ENCODE measurements at regions not wholly inside any gene's neighbourhood (a gene's known extent, or its start where the extent isn't known, plus 50 kb on each side); places are given as distances from the start of the nearest gene placed in this dataset.

GRCh38 chr6:105639124-105639523 lies 236.2 kb upstream of the PREP start:
- FAIRE-seq (no peak), DNase-seq (ENCODE audit: insufficient read length, low spot score) (no peak)

GRCh38 chr6:105633814-105634213 lies 230.9 kb upstream of the PREP start:
- FAIRE-seq (no peak), DNase-seq (ENCODE audit: insufficient read length, low spot score) (no peak)

- no peak for FAIRE-seq
- DNase-seq (ENCODE audit: insufficient read length, low spot score) = no peak
Measured at GRCh38 chr6:105628156-105628860, 225.4 kb upstream of the PREP start.

- FAIRE-seq (peak; percentile 64), DNase-seq (ENCODE audit: insufficient read length, low spot score) (no peak)
Measured at GRCh38 chr6:105626295-105627158, 223.6 kb upstream of the PREP start.

- FAIRE-seq (no peak), DNase-seq (ENCODE audit: insufficient read length, low spot score) (no peak)
Measured at GRCh38 chr6:105624021-105624420, 221.1 kb upstream of the PREP start.

- DNase-seq (ENCODE audit: insufficient read length, low spot score) (no peak), FAIRE-seq (no peak)
Measured at GRCh38 chr6:105622226-105622625, 219.3 kb upstream of the PREP start.

- DNase-seq (ENCODE audit: insufficient read length, low spot score) (no peak), FAIRE-seq (no peak)
Measured at GRCh38 chr6:105621564-105622175, 218.8 kb upstream of the PREP start.

- FAIRE-seq (no peak), DNase-seq (ENCODE audit: insufficient read length, low spot score) (no peak)
Measured at GRCh38 chr6:105620878-105621277, 218.0 kb upstream of the PREP start.

- FAIRE-seq = no peak
- no peak for DNase-seq (ENCODE audit: insufficient read length, low spot score)
Measured at GRCh38 chr6:105619971-105620741, 217.3 kb upstream of the PREP start.

- FAIRE-seq (no peak), DNase-seq (ENCODE audit: insufficient read length, low spot score) (no peak)
Measured at GRCh38 chr6:105618247-105618646, 215.4 kb upstream of the PREP start.

GRCh38 chr6:105616521-105616920 lies 213.6 kb upstream of the PREP start:
- DNase-seq (ENCODE audit: insufficient read length, low spot score) = no peak
- FAIRE-seq = peak; percentile 69

- DNase-seq (ENCODE audit: insufficient read length, low spot score) (no peak), FAIRE-seq (no peak)
Measured at GRCh38 chr6:105611606-105612005, 208.7 kb upstream of the PREP start.

GRCh38 chr6:105609375-105609991 lies 206.6 kb upstream of the PREP start:
- DNase-seq (ENCODE audit: insufficient read length, low spot score) (no peak), FAIRE-seq (no peak)

GRCh38 chr6:105608711-105609374 lies 206.0 kb upstream of the PREP start:
- FAIRE-seq = no peak
- DNase-seq (ENCODE audit: insufficient read length, low spot score) = no peak

GRCh38 chr6:105607636-105608621 lies 205.0 kb upstream of the PREP start:
- DNase-seq (ENCODE audit: insufficient read length, low spot score) = no peak

GRCh38 chr6:105606831-105607463 lies 204.1 kb upstream of the PREP start:
- FAIRE-seq (no peak), DNase-seq (ENCODE audit: insufficient read length, low spot score) (no peak)

More at GRCh38 chr6:105607636-105608621, 205.0 kb upstream of the PREP start:
- peak; percentile 60 for FAIRE-seq

- FAIRE-seq (no peak), DNase-seq (ENCODE audit: insufficient read length, low spot score) (no peak)
Measured at GRCh38 chr6:105604587-105604884, 201.7 kb upstream of the PREP start.

GRCh38 chr6:105603788-105604586 lies 201.1 kb upstream of the PREP start:
- DNase-seq (ENCODE audit: insufficient read length, low spot score) = no peak
- no peak for FAIRE-seq

Measured in GM19239 (cell line).